GM23338 (cell line): ENCODE measurements at regions not wholly inside any gene's neighbourhood (a gene's known extent, or its start where the extent isn't known, plus 50 kb on each side); places are given as distances from the start of the nearest gene placed in this dataset.

ENCODE experiments used
- ATAC-seq: fragments of 200-7000 bp; cut with Tn5 transposase; 3 replicates; pipeline ENCODE4 v1.9.1; 2020
- DNase-seq: peaks from one replicate; pipeline ENCODE4 v3.0.0-alpha.2; 2015; ENCODE audit warnings: low spot score
- H2AFZ ChIP-seq: fragments of 200-600 bp; sonication (generic); 2 replicates; pipeline ENCODE4 v1.8.0; 2016; ENCODE audit warnings: antibody characterized with exemption, mild to moderate bottlenecking, moderate library complexity
- H3F3A ChIP-seq: fragments of 200-600 bp; sonication (generic); replicated peaks from 2 replicates; pipeline ENCODE4 v1.8.0; 2017; ENCODE audit warnings: antibody characterized with exemption, mixed run types, low read depth
- H3K27ac ChIP-seq: fragments of 200-600 bp; sonication (generic); 2 replicates; pipeline ENCODE4 v1.6.1; 2016; ENCODE audit warnings: low read depth
- H3K27me3 ChIP-seq: fragments of 200-600 bp; sonication (generic); 2 replicates; pipeline ENCODE4 v1.8.0; 2016; ENCODE audit warnings: mild to moderate bottlenecking, mixed run types, moderate library complexity; ENCODE audit not compliant: insufficient read depth
- H3K36me3 ChIP-seq: fragments of 200-600 bp; sonication (generic); 2 replicates; pipeline ENCODE4 v1.8.0; 2016; ENCODE audit warnings: mild to moderate bottlenecking; ENCODE audit not compliant: insufficient read depth
- H3K4me1 ChIP-seq: fragments of 200-600 bp; sonication (generic); 2 replicates; pipeline ENCODE4 v1.8.0; 2016; ENCODE audit warnings: mild to moderate bottlenecking, moderate library complexity; ENCODE audit not compliant: insufficient read depth
- H3K4me2 ChIP-seq: fragments of 200-600 bp; sonication (generic); 2 replicates; pipeline ENCODE4 v1.7.1; 2017; ENCODE audit warnings: mixed run types
- H3K4me3 ChIP-seq: fragments of 200-600 bp; sonication (generic); 2 replicates; pipeline ENCODE4 v1.6.1; 2016; ENCODE audit warnings: mixed run types
- H3K79me2 ChIP-seq: fragments of 200-600 bp; sonication (generic); replicated peaks from 2 replicates; pipeline ENCODE4 v1.8.0; 2017; ENCODE audit warnings: mild to moderate bottlenecking; ENCODE audit not compliant: insufficient read depth
- H3K9me2 ChIP-seq: fragments of 200-600 bp; sonication (generic); 2 replicates; pipeline ENCODE4 v1.8.0; 2017; ENCODE audit not compliant: insufficient read depth
- H4K20me1 ChIP-seq: fragments of 200-600 bp; sonication (generic); replicated peaks from 2 replicates; pipeline ENCODE4 v1.8.0; 2017; ENCODE audit warnings: mild to moderate bottlenecking; ENCODE audit not compliant: insufficient read depth
- H3K27ac Mint-ChIP-seq: 2 replicates; pipeline ENCODE4 v1.8.0; 2020; ENCODE audit warnings: inconsistent platforms, mild to moderate bottlenecking, moderate library complexity, mixed read lengths
- H3K27me3 Mint-ChIP-seq: 3 replicates; pipeline ENCODE4 v1.8.0; 2022; ENCODE audit warnings: low read depth, mild to moderate bottlenecking, moderate library complexity, mixed read lengths, inconsistent platforms; ENCODE audit not compliant: insufficient read depth, poor library complexity
- H3K36me3 Mint-ChIP-seq: 3 replicates; pipeline ENCODE4 v1.8.0; 2021; ENCODE audit warnings: low read depth, mild to moderate bottlenecking, inconsistent platforms, moderate library complexity, mixed read lengths
- H3K4me1 Mint-ChIP-seq: 3 replicates; pipeline ENCODE4 v1.8.0; 2020; ENCODE audit warnings: mild to moderate bottlenecking, inconsistent platforms, mixed read lengths
- H3K4me3 Mint-ChIP-seq: 3 replicates; pipeline ENCODE4 v1.8.0; 2021; ENCODE audit warnings: moderate library complexity, mild to moderate bottlenecking, inconsistent platforms, mixed read lengths
- H3K9me3 Mint-ChIP-seq: 3 replicates; pipeline ENCODE4 v1.8.0; 2020; ENCODE audit warnings: moderate library complexity, mild to moderate bottlenecking, inconsistent platforms, mixed read lengths
- CREB1 ChIP-seq: fragments of 250-450 bp; sonication (Bioruptor Pico); IDR thresholded peaks from 2 replicates; pipeline ENCODE4 v1.5.0; 2020; ENCODE audit warnings: low read depth, mild to moderate bottlenecking, moderate library complexity
- EZH2 ChIP-seq: fragments of 200-600 bp; sonication (generic); IDR thresholded peaks from one replicate; pipeline ENCODE4 v1.8.0; 2017; ENCODE audit warnings: antibody characterized with exemption, mild to moderate bottlenecking, low read depth; ENCODE audit not compliant: unreplicated experiment
- JUNB ChIP-seq: IDR thresholded peaks from one replicate; pipeline ENCODE4 v1.6.1; 2016; ENCODE audit warnings: antibody characterized with exemption; ENCODE audit not compliant: unreplicated experiment
- NANOG ChIP-seq: IDR thresholded peaks from 2 replicates; pipeline ENCODE4 v1.6.1; 2016; ENCODE audit warnings: antibody characterized with exemption, borderline replicate concordance
- POLR2AphosphoS5 ChIP-seq: IDR thresholded peaks from 2 replicates; pipeline ENCODE4 v1.6.1; 2016; ENCODE audit warnings: antibody characterized with exemption, low read depth
- STAT1 ChIP-seq: IDR thresholded peaks from one replicate; pipeline ENCODE4 v1.6.1; 2016; ENCODE audit warnings: antibody characterized with exemption; ENCODE audit not compliant: unreplicated experiment
- ZNF114 ChIP-seq: fragments of 250-450 bp; sonication (Bioruptor Pico); IDR thresholded peaks from 2 replicates; pipeline ENCODE4 v1.5.0; 2020; ENCODE audit warnings: mild to moderate bottlenecking, moderate library complexity
- ZNF331 ChIP-seq: fragments of 250-450 bp; sonication (Bioruptor Pico); IDR thresholded peaks from 2 replicates; pipeline ENCODE4 v1.5.0; 2020; ENCODE audit warnings: low read depth, mild to moderate bottlenecking, moderate library complexity
- TF ChIP-seq, protein P1 (sequence below): IDR thresholded peaks from one replicate; pipeline ENCODE4 v1.6.1; 2018; ENCODE audit warnings: antibody characterized with exemption; ENCODE audit not compliant: unreplicated experiment
- TF ChIP-seq, protein P2 (sequence below): IDR thresholded peaks from 2 replicates; pipeline ENCODE4 v1.6.1; 2016; ENCODE audit warnings: antibody characterized with exemption
- TF ChIP-seq, protein P3 (sequence below), 2 experiments: fragments of 200-600 bp in 1 of 2; sonication (generic) in 1 of 2; conservative IDR thresholded peaks; 2 replicates each; pipeline versions ENCODE4 v1.5.1 to v1.6.1; 2016 to 2017; ENCODE audit warnings: antibody characterized with exemption in 2 of 2, low read depth in 2 of 2, mild to moderate bottlenecking in 2 of 2, moderate library complexity in 1 of 2

DNA sequence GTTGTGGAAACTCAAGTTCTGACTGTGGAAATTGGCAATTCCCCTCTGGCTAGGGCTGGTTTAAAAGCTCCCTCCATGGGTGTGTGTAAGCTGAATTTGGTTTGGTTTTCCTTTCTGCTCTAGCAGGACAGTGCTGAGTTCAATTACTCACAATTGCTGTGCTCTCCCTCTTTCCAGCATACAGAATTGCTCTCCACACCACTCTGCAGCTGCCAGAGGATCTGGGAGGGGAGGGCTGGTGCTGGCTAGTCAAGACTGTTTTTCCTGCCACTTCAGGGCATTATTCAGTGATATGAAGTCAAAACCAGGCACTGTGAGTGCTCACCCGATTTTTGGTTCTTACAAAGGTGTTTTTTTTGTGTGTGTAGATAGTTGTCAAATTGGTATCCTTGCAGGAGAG, 336.9 kb upstream of the SLC24A2 start (continued):
- TF ChIP-seq, protein P1, sequence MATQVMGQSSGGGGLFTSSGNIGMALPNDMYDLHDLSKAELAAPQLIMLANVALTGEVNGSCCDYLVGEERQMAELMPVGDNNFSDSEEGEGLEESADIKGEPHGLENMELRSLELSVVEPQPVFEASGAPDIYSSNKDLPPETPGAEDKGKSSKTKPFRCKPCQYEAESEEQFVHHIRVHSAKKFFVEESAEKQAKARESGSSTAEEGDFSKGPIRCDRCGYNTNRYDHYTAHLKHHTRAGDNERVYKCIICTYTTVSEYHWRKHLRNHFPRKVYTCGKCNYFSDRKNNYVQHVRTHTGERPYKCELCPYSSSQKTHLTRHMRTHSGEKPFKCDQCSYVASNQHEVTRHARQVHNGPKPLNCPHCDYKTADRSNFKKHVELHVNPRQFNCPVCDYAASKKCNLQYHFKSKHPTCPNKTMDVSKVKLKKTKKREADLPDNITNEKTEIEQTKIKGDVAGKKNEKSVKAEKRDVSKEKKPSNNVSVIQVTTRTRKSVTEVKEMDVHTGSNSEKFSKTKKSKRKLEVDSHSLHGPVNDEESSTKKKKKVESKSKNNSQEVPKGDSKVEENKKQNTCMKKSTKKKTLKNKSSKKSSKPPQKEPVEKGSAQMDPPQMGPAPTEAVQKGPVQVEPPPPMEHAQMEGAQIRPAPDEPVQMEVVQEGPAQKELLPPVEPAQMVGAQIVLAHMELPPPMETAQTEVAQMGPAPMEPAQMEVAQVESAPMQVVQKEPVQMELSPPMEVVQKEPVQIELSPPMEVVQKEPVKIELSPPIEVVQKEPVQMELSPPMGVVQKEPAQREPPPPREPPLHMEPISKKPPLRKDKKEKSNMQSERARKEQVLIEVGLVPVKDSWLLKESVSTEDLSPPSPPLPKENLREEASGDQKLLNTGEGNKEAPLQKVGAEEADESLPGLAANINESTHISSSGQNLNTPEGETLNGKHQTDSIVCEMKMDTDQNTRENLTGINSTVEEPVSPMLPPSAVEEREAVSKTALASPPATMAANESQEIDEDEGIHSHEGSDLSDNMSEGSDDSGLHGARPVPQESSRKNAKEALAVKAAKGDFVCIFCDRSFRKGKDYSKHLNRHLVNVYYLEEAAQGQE: no peak
- TF ChIP-seq EZH2 (no peak), ZNF114 (no peak), CREB1 (no peak), POLR2AphosphoS5 (no peak), JUNB (no peak), NANOG (no peak)
- TF ChIP-seq, protein P2, sequence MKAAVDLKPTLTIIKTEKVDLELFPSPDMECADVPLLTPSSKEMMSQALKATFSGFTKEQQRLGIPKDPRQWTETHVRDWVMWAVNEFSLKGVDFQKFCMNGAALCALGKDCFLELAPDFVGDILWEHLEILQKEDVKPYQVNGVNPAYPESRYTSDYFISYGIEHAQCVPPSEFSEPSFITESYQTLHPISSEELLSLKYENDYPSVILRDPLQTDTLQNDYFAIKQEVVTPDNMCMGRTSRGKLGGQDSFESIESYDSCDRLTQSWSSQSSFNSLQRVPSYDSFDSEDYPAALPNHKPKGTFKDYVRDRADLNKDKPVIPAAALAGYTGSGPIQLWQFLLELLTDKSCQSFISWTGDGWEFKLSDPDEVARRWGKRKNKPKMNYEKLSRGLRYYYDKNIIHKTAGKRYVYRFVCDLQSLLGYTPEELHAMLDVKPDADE: no peak

DNA sequence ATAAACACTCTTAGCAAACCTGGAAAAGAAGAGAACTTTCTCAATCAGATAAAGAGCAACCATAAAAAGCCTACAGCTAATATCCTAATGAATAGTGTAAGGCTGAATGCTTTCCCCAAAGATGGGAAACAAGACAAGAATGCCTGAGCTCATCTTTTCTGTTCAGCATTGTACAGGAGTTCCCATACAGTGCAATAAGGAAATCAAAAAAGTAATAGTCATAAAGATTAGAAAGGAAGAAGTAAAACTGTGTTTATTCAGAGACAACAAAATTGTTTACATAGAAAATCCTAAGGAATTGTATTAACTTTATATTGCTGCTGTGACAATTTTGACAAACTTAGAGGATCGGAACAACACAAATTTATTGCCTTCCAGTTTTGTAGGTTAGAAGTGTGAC, 330.7 kb upstream of the SLC24A2 start:
- ATAC-seq (no peak), DNase-seq (no peak)
- peaks cover 1% of the 10 kb centered on the region for H3K27me3 Mint-ChIP-seq
- Histone ChIP-seq H3K9me2 (no peaks in the 10 kb centered on the region), H3K27ac (no peak overlapping the region), H4K20me1 (no peaks in the 10 kb centered on the region), H3K79me2 (no peaks in the 10 kb centered on the region), H3F3A (no peaks in the 10 kb centered on the region), H3K4me2 (no peak overlapping the region), H2AFZ (no peak overlapping the region), H3K27me3 (no peaks in the 10 kb centered on the region), H3K4me3 (no peak overlapping the region), H3K36me3 (no peaks in the 10 kb centered on the region), H3K4me1 (no peaks in the 10 kb centered on the region)
- no peaks in the 10 kb centered on the region for H3K4me1 Mint-ChIP-seq
- no peak overlapping the region for H3K4me3 Mint-ChIP-seq
- H3K27ac Mint-ChIP-seq: no peak overlapping the region
- H3K36me3 Mint-ChIP-seq: peaks cover 12% of the 10 kb centered on the region
- peaks cover 12% of the 10 kb centered on the region for H3K9me3 Mint-ChIP-seq
- TF ChIP-seq POLR2AphosphoS5 (no peak), ZNF331 (CRISPR knock-in tag) (no peak), ZNF114 (no peak), EZH2 (no peak), NANOG (no peak), JUNB (no peak), STAT1 (no peak), CREB1 (no peak)
- TF ChIP-seq, protein P2: no peak
- TF ChIP-seq, protein P3, sequence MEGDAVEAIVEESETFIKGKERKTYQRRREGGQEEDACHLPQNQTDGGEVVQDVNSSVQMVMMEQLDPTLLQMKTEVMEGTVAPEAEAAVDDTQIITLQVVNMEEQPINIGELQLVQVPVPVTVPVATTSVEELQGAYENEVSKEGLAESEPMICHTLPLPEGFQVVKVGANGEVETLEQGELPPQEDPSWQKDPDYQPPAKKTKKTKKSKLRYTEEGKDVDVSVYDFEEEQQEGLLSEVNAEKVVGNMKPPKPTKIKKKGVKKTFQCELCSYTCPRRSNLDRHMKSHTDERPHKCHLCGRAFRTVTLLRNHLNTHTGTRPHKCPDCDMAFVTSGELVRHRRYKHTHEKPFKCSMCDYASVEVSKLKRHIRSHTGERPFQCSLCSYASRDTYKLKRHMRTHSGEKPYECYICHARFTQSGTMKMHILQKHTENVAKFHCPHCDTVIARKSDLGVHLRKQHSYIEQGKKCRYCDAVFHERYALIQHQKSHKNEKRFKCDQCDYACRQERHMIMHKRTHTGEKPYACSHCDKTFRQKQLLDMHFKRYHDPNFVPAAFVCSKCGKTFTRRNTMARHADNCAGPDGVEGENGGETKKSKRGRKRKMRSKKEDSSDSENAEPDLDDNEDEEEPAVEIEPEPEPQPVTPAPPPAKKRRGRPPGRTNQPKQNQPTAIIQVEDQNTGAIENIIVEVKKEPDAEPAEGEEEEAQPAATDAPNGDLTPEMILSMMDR (conservative IDR thresholded peaks at IDR 0.05; ENCODE audit: low read depth in 2 of 2): no peak
- TF ChIP-seq, protein P1: no peak
